Spleen (tissue), 7 donors: ENCODE measurements at regions not wholly inside any gene's neighbourhood (a gene's known extent, or its start where the extent isn't known, plus 50 kb on each side); places are given as distances from the start of the nearest gene placed in this dataset.

ENCODE experiments used
- POLR2A ChIP-seq, 3 donors: fragments of 450-650 bp; IDR thresholded peaks; one replicate each; pipeline ENCODE4 v1.5.1; 2017; ENCODE audit warnings: antibody characterized with exemption in 3 of 3, mild to moderate bottlenecking in 1 of 3
- POLR2AphosphoS5 ChIP-seq, 3 donors: sonication (generic); formaldehyde crosslinking; IDR thresholded peaks; one replicate each; pipeline ENCODE4 v1.5.1; 2017; ENCODE audit warnings: antibody characterized with exemption in 3 of 3
- TF ChIP-seq, protein P1 (sequence below), 11 experiments: fragments of 200-600 bp in 7 of 11; fragments of 450-650 bp in 4 of 11; sonication (generic) in 4 of 11; IDR thresholded peaks in 8 of 11; conservative IDR thresholded peaks in 3 of 11; 1 replicate in 7 of 11; 2 replicates in 4 of 11; pipeline versions ENCODE4 v1.4.0 to v1.8.0; 2016 to 2021; ENCODE audit warnings: antibody characterized with exemption in 11 of 11, inconsistent platforms in 4 of 11, mild to moderate bottlenecking in 1 of 11
- donor health status: DM: no; HTN: no; CAD: no; lungs with moderate emphysema.
- donor health status: DM: no; HTN: no; CAD: no.
- donor health status: DM: no; HTN: no; CAD: no.

DNA sequence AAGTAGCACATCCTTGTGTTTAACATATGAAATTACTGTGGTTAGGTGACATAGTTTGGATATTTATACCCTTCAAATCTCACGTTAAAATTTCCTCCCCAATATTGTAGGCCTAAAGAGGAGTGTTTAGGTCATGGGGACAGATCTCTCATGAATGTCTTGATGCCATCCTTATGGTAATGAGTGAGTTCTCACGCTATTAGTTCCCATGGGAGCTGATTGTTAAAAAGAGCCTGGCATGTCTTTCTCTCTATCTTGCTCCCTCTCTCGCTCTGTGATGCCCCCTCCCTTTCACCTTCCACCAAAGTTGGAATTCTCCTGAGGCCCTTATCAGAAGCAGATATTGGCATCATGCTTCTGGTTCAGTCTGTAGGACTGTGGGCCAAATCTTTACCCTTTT lies 660.1 kb downstream of the ADCYAP1 start:
- no peak for TF ChIP-seq POLR2A (IDR thresholded peaks at IDR 0.05)
- TF ChIP-seq POLR2AphosphoS5 (IDR thresholded peaks at IDR 0.05): no peak
- TF ChIP-seq, protein P1, sequence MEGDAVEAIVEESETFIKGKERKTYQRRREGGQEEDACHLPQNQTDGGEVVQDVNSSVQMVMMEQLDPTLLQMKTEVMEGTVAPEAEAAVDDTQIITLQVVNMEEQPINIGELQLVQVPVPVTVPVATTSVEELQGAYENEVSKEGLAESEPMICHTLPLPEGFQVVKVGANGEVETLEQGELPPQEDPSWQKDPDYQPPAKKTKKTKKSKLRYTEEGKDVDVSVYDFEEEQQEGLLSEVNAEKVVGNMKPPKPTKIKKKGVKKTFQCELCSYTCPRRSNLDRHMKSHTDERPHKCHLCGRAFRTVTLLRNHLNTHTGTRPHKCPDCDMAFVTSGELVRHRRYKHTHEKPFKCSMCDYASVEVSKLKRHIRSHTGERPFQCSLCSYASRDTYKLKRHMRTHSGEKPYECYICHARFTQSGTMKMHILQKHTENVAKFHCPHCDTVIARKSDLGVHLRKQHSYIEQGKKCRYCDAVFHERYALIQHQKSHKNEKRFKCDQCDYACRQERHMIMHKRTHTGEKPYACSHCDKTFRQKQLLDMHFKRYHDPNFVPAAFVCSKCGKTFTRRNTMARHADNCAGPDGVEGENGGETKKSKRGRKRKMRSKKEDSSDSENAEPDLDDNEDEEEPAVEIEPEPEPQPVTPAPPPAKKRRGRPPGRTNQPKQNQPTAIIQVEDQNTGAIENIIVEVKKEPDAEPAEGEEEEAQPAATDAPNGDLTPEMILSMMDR (IDR thresholded peaks at IDR 0.05 in 8 of 11, conservative IDR thresholded peaks at IDR 0.05 in 3 of 11): no peak
